CD4-positive, alpha-beta T cell treated with Interleukin-2 at 100 ng/mL for 4 hours (primary cell): ENCODE measurements at regions not wholly inside any gene's neighbourhood (a gene's known extent, or its start where the extent isn't known, plus 50 kb on each side); places are given as distances from the start of the nearest gene placed in this dataset.

Source experiments
- DNase-seq: peaks from one replicate; pipeline ENCODE4 v3.0.0-alpha.2; 2020; ENCODE audit warnings: low spot score

GRCh38 chr1:58862728-58863385, 79.0 kb upstream of the JUN start:
- no peak for DNase-seq

GRCh38 chr1:58864654-58865053, 80.8 kb upstream of the JUN start:
- DNase-seq = no peak

- DNase-seq = no peak
Measured at GRCh38 chr1:58866578-58866977, 82.7 kb upstream of the JUN start.

- DNase-seq = no peak
Measured at GRCh38 chr1:58869638-58870297, 85.9 kb upstream of the JUN start.

DNA sequence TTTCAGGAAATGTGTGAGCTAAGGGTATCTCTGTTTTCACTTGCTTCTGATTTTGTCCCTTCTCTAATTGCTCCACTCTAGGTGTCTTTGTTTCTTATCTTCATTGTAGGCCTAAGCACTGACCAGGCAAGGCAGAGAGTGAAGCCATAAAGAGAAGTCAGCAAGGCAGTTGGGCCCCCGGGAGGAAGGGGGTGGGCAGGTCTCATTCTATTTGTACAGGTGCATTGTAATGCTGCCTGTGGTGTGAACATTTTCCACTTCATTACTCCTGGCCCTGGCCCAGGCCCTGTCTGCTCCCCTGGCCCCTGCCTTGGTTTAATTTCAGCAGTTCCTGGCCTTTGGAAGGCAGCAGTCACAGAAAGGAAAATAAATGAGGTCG, 86.4 kb upstream of the JUN start:
- no peak for DNase-seq

GRCh38 chr1:58874342-58874741, 90.5 kb upstream of the JUN start:
- DNase-seq = no peak

DNA sequence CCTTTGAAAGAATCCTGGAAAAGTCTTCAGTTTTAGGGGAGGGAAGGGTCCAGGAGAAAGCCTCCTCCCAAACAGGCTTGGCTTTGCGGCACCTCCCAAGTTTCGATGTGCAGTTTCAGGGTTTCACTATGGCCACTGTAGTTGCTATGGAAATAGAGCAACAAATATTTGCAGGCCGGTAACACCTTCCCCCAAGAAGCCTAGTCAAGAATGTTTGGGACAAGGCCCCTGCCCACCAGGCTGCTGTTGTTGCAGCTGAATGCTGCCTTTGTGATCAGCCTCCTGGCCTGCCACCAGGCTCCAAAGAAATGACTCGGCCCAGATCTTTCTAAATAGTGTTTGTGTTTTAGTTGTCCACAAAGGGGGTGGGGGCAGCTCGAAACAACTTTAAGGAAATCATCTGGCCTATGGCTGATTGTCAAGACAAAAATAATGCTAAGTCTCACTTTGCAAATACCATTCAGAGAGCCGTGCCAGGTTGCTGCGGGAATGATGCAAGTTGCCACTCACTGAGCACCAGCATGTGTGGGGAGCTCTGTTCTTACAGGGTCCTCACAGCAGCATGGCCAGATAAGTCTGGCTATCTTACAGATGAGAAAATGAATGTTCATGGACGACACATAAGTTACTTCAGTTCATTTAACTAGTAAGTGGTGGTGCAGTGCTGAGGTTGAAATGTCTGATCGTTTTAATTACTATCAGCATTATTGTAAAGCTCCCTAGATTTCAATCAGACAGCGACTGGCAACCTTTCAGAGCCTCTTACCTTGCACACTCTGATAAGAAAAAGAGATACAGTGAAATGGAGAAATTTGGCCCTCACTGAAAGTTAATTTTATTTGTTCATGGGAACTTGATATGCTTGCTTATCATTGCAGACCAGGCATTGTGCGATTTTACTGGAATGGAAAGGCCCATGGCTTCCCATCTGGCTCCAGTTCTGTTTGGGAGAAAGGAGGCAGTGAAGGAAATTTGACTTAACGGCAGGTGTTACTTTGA, 91.2 kb upstream of the JUN start:
- no peak for DNase-seq

DNA sequence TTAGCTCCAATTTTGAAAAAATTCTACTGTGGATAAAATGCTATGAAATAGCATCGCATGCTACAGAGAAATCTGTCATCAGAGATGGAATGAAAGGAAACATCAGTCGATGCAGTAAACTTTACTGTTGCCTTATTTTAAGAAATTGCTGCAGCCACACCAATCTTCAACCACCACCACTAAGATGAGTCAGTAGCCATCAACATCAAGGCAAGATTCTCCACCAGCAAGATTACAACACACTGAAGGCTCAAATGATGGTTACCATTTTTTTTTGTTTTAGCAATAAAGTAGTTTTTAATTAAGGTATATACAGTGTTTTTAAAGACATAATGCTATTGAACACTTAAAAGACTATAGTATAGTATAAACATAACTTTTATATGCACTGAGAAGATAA, 95.6 kb upstream of the JUN start:
- no peak for DNase-seq

DNA sequence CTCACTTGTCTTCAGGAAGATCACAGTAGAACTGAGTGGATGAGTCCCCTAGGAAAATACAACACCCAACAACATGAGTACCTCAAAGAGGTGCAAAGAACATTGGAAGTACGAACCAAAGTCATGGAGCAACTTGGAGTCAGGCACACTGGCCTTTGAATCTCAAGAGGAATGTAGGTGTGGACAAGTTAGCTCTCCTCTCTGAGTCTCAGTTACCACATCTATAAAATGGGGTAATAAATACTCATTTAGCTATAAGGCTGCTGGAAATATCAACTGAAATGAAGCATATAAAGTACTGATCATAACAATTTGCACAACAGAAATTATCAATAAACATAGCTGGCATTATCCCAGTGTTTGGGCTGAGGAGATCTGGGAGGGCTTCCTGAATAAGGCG, 96.7 kb upstream of the JUN start:
- no peak for DNase-seq

- no peak for DNase-seq
Measured at GRCh38 chr1:58881471-58881994, 97.7 kb upstream of the JUN start.

DNA sequence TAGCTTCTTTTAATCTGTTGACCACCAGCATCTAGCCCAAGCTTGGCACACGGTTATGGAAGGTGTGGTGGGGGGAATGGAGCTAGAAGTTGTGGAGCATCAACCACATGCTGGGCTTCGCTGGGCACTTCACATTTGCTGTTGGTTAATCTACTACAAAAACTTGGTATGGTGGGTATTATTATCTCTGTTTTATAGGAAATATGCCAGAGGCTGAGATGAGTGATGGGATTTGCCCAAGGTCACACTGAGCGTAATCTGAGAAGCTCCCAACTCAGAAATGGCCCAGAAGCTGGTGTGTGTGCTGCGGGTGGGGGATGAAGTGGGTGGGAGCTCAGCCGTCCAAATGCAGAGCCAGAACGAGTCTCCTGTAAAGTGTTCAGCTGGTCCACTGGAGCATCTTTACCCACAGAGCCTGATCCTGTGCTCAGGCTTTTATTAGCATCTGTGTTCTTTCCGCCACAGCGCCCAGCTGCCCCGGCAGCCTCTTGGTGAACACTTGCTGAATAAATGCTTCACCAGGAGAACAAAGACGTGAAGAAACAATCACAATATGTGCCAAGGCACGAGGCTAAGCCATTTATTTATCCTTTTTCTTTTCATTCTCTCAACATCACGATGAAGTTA, 98.6 kb upstream of the JUN start:
- no peak for DNase-seq

DNA sequence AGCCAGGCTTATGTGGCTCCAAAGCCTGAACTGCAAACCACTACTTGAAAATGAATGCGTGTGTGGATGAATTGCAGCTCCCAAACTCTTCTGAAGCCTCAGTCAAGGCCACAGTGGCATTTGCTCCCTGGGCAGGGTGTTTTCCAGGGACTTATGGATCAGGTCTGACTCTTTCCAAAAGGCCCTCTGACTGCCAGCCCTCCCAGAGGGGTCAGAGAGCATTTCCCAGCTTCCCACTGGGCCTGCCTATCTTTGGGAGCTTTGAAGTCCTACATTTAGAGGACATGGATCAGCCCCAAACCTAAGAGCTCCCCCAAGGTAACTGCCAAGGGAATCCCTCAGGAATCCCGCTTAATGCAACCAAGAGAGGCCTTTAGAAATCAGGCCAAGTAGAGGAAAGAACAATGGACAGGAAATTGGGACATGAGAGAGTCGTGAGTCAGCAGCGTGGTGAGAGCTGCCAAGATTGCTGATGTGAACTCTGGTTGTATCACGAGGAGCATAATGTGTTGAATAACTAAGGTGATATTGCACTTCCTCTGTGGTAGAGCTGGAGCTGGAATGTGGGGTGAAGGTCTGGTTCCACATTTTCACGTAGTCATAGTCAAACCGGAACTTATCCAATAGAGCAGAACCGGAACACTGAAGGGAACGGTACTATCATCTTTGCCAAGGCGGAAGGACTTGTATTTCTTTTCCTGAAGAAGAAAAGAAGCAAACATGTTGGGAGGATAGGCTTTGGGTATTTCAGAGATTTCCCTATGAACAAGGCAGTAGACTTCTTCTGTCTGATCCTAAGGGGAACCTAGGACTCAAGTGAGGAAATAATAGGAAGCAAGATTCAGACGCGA, 99.4 kb upstream of the JUN start:
- DNase-seq = no peak

GRCh38 chr1:58883888-58884482, 100.1 kb upstream of the JUN start:
- DNase-seq = no peak

- DNase-seq = no peak
Measured at GRCh38 chr1:58884706-58885661, 101.1 kb upstream of the JUN start.

DNA sequence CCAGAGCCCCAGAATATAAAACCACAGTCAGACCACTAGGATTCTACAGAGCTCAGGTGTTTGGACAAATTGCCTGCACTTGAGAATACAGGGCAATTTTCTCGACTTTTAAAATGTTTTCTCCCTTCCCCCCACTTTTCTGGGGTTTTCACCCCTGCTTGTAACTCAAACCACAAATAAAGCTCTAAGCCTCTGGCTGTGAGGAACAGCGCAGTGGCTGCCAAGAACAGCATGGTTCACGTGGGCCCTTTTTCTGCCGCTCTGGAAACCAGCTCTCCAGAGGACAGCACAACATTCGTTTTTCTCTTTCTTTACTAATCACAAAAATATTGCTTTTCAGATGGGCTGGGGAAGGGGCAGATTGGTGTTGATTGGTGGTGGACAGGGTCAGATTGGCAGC, 102.2 kb upstream of the JUN start:
- DNase-seq = peak; percentile 26

- no peak for DNase-seq
Measured at GRCh38 chr1:58886611-58887010, 102.8 kb upstream of the JUN start.

GRCh38 chr1:58887059-58887458, 103.2 kb upstream of the JUN start:
- DNase-seq = no peak

DNA sequence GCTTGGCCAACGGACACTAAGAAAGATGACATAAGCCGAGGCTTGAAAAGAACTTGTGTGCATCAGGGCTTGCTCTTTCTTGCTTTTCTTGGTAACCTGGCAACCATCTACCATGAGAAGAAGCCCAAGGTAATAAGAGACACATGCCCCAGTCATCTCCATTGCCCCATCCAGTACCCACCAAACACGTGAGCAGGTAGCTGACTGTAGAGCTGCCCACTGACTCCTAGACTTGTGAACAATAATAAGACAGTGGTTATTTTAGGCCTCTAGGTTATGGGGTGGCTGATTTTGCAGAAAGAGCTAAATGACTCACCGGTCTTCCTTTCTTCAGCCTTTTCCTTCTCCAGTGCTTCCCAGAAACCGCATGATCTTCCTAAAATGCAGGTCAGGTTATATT, 105.0 kb upstream of the JUN start:
- no peak for DNase-seq

DNA sequence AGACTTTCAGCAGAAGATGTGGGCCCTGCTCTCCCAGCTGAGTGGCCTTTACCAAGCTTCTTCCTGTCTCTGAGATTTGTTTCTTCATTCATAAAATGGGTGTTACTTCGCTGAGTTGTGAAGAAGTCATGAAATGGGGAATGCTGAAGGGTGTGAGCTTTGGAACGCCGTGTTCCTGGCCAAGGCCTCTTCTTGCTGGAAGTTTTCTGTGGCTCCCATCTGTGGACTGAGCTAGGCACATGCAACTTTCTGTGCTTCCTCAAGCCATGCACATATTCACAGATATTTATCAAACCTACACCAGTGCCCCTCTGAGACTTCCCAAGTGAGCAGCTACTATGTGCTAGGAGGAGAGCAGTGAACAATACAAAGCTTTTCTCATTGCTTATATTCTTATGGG, 106.3 kb upstream of the JUN start:
- no peak for DNase-seq

DNA sequence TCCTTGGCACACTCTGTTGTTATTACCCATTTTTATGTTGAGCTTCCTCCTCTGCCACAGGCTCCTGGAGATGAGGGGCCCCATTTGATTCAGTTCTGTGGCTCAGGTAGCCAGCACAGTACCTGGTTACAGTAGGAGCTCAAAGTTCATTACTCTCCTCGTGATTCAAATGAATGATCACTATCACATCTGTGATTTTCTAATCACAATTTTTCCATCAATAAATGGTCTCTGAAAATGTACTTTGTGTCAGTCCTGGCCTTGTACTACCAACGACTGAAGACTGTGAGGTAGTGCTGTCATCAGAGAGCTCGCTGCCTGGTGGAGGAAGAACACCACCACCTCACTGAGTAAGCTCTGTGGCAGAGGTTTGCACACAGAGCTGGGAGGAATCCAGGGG, 106.8 kb upstream of the JUN start:
- no peak for DNase-seq
